ENCODE measurements at regions not wholly inside any gene's neighbourhood (a gene's known extent, or its start where the extent isn't known, plus 50 kb on each side); places are given as distances from the start of the nearest gene placed in this dataset.

DNA sequence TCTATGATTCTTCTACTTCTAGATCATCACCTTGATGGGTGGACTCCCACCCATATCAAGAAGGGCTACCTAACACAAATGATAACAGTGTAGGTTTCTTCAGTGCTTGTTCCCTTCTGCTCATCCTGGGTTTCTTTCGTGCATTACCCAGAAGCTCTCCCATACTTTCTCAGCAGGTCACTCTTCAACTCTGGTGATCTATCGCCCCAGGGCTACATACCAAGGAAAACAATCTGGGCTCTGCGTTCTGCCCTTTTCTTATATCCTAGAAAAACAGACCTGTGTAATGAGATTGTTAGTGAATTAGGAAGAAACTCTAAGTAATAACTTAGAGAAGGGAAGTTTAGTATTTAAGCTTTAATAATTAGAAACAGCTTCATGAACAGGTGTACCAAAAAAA, 370.6 kb upstream of the SPAG17 start:
- TF ChIP-seq, protein P1, sequence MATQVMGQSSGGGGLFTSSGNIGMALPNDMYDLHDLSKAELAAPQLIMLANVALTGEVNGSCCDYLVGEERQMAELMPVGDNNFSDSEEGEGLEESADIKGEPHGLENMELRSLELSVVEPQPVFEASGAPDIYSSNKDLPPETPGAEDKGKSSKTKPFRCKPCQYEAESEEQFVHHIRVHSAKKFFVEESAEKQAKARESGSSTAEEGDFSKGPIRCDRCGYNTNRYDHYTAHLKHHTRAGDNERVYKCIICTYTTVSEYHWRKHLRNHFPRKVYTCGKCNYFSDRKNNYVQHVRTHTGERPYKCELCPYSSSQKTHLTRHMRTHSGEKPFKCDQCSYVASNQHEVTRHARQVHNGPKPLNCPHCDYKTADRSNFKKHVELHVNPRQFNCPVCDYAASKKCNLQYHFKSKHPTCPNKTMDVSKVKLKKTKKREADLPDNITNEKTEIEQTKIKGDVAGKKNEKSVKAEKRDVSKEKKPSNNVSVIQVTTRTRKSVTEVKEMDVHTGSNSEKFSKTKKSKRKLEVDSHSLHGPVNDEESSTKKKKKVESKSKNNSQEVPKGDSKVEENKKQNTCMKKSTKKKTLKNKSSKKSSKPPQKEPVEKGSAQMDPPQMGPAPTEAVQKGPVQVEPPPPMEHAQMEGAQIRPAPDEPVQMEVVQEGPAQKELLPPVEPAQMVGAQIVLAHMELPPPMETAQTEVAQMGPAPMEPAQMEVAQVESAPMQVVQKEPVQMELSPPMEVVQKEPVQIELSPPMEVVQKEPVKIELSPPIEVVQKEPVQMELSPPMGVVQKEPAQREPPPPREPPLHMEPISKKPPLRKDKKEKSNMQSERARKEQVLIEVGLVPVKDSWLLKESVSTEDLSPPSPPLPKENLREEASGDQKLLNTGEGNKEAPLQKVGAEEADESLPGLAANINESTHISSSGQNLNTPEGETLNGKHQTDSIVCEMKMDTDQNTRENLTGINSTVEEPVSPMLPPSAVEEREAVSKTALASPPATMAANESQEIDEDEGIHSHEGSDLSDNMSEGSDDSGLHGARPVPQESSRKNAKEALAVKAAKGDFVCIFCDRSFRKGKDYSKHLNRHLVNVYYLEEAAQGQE (IDR thresholded peaks at IDR 0.05; ENCODE audit: unreplicated experiment) = no peak
- TF ChIP-seq POLR2AphosphoS5 (IDR thresholded peaks at IDR 0.05; ENCODE audit: low read depth) = no peak
- TF ChIP-seq, protein P2, sequence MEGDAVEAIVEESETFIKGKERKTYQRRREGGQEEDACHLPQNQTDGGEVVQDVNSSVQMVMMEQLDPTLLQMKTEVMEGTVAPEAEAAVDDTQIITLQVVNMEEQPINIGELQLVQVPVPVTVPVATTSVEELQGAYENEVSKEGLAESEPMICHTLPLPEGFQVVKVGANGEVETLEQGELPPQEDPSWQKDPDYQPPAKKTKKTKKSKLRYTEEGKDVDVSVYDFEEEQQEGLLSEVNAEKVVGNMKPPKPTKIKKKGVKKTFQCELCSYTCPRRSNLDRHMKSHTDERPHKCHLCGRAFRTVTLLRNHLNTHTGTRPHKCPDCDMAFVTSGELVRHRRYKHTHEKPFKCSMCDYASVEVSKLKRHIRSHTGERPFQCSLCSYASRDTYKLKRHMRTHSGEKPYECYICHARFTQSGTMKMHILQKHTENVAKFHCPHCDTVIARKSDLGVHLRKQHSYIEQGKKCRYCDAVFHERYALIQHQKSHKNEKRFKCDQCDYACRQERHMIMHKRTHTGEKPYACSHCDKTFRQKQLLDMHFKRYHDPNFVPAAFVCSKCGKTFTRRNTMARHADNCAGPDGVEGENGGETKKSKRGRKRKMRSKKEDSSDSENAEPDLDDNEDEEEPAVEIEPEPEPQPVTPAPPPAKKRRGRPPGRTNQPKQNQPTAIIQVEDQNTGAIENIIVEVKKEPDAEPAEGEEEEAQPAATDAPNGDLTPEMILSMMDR (conservative IDR thresholded peaks at IDR 0.05; ENCODE audit: low read depth in 2 of 2) = no peak
- no peak for TF ChIP-seq EZH2 (IDR thresholded peaks at IDR 0.05; ENCODE audit: low read depth, unreplicated experiment)
- TF ChIP-seq JUNB (IDR thresholded peaks at IDR 0.05; ENCODE audit: unreplicated experiment) = no peak
- TF ChIP-seq EZH2phosphoT487 (IDR thresholded peaks at IDR 0.05; ENCODE audit: unreplicated experiment) = no peak
- TF ChIP-seq CREB1 (CRISPR knock-in tag; IDR thresholded peaks at IDR 0.05; ENCODE audit: low read depth) = no peak
- TF ChIP-seq, protein P3, sequence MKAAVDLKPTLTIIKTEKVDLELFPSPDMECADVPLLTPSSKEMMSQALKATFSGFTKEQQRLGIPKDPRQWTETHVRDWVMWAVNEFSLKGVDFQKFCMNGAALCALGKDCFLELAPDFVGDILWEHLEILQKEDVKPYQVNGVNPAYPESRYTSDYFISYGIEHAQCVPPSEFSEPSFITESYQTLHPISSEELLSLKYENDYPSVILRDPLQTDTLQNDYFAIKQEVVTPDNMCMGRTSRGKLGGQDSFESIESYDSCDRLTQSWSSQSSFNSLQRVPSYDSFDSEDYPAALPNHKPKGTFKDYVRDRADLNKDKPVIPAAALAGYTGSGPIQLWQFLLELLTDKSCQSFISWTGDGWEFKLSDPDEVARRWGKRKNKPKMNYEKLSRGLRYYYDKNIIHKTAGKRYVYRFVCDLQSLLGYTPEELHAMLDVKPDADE (IDR thresholded peaks at IDR 0.05) = no peak
- no peak for TF ChIP-seq STAT1 (IDR thresholded peaks at IDR 0.05; ENCODE audit: unreplicated experiment)
- no peak for TF ChIP-seq ZNF331 (CRISPR knock-in tag; IDR thresholded peaks at IDR 0.05; ENCODE audit: low read depth)
